SK-N-SH treated with all-trans-retinoic acid at 6 μM for 48 hours (cell line): ENCODE measurements at regions not wholly inside any gene's neighbourhood (a gene's known extent, or its start where the extent isn't known, plus 50 kb on each side); places are given as distances from the start of the nearest gene placed in this dataset.

Experiments
- ESRRG ChIP-seq: fragments of 250-450 bp; sonication (Bioruptor Pico); IDR thresholded peaks from 2 replicates; pipeline ENCODE4 v1.6.1; 2021; ENCODE audit warnings: mild to moderate bottlenecking
- GLIS3 ChIP-seq: fragments of 250-450 bp; sonication (Bioruptor Pico); IDR thresholded peaks from 2 replicates; pipeline ENCODE4 v1.5.0; 2020; ENCODE audit warnings: mild to moderate bottlenecking, moderate library complexity
- ZFP3 ChIP-seq: fragments of 250-450 bp; sonication (Bioruptor Pico); IDR thresholded peaks from 2 replicates; pipeline ENCODE4 v1.5.0; 2020; ENCODE audit warnings: mild to moderate bottlenecking, moderate library complexity
- TF ChIP-seq, protein P1 (sequence below): fragments of 250-450 bp; sonication (Bioruptor Pico); IDR thresholded peaks from 2 replicates; pipeline ENCODE4 v1.5.1; 2021; ENCODE audit warnings: mild to moderate bottlenecking, moderate library complexity

DNA sequence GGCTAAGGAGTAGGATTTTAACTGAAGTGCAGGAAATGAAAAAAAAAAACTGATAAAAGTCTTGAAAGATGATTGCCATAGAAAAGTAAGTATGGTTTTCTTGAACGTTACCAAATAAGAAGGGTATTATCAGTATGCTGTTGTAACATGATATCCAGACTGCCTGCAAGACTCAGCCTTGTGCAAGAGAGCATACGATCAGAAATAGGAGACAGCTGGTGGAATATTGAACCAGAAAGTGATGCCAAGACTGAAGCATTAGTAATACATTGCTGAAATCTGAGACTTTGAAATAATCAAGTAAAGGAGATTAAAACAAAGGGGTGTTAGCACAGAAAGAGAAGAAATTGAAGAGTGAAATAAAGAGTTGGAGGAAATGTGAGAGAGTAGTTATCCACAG, 452.7 kb upstream of the CNTN5 start:
- TF ChIP-seq GLIS3 (CRISPR knock-in tag) (no peak), ZFP3 (CRISPR knock-in tag) (no peak), ESRRG (CRISPR knock-in tag) (no peak)
- TF ChIP-seq, protein P1, sequence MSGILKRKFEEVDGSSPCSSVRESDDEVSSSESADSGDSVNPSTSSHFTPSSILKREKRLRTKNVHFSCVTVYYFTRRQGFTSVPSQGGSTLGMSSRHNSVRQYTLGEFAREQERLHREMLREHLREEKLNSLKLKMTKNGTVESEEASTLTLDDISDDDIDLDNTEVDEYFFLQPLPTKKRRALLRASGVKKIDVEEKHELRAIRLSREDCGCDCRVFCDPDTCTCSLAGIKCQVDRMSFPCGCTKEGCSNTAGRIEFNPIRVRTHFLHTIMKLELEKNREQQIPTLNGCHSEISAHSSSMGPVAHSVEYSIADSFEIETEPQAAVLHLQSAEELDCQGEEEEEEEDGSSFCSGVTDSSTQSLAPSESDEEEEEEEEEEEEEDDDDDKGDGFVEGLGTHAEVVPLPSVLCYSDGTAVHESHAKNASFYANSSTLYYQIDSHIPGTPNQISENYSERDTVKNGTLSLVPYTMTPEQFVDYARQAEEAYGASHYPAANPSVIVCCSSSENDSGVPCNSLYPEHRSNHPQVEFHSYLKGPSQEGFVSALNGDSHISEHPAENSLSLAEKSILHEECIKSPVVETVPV (CRISPR knock-in tag), result no peak
